IMR-90 (cell line): ENCODE measurements at regions not wholly inside any gene's neighbourhood (a gene's known extent, or its start where the extent isn't known, plus 50 kb on each side); places are given as distances from the start of the nearest gene placed in this dataset.

Experiments used
- ATAC-seq: fragments of 200-7000 bp; cut with Tn5 transposase; 2 replicates; pipeline ENCODE4 v1.9.1; 2020; ENCODE audit warnings: low read depth, mild to moderate bottlenecking, moderate library complexity
- BruUV-seq: library from RNA; stranded (reverse); fragments of 400-500 nt; replicated peaks from 2 replicates; lab custom pipeline; 2021; lab: Mats Ljungman, UMichigan
- CTCF ChIA-PET: fragments of 300-600 bp; formaldehyde crosslinking; extraction: SDS; loops from one replicate; lab custom pipeline; 2021; ENCODE audit warnings: antibody characterized with exemption; lab: Yijun Ruan, JAX
- POLR2A ChIA-PET: fragments of 300-600 bp; sonication (Branson Sonifier 250); formaldehyde crosslinking; loops from one replicate; lab custom pipeline; 2022; ENCODE audit warnings: antibody characterized with exemption; ENCODE audit not compliant: unreplicated experiment; lab: Charles Lee
- DNase-seq: peaks from one replicate; pipeline ENCODE4 v3.0.0; 2013
- H2AFZ ChIP-seq: replicated peaks from 2 replicates; pipeline ENCODE3; 2013; ENCODE audit warnings: low read length, mild to moderate bottlenecking; ENCODE audit not compliant: poor library complexity
- H2AK5ac ChIP-seq: 2 replicates; pipeline ENCODE4 v1.6.1; 2013; ENCODE audit warnings: low read depth, low read length, inconsistent platforms
- H2AK9ac ChIP-seq: replicated peaks from 2 replicates; pipeline ENCODE3; 2013; ENCODE audit warnings: mild to moderate bottlenecking, low read depth, low read length, moderate library complexity; ENCODE audit not compliant: poor library complexity
- H2BK120ac ChIP-seq: 2 replicates; pipeline ENCODE4 v1.6.1; 2013; ENCODE audit warnings: low read depth, low read length, inconsistent platforms
- H2BK15ac ChIP-seq: 3 replicates; pipeline ENCODE4 v1.6.1; 2013; ENCODE audit warnings: low read depth, low read length, inconsistent platforms
- H2BK20ac ChIP-seq: 2 replicates; pipeline ENCODE4 v1.6.1; 2013; ENCODE audit warnings: low read depth, mild to moderate bottlenecking, inconsistent platforms, low read length, moderate library complexity
- H2BK5ac ChIP-seq: 2 replicates; pipeline ENCODE4 v1.6.1; 2013; ENCODE audit warnings: mild to moderate bottlenecking, low read depth, low read length, inconsistent platforms; ENCODE audit not compliant: poor library complexity, severe bottlenecking
- H3K14ac ChIP-seq: replicated peaks from 2 replicates; pipeline ENCODE4 v1.6.1; 2013; ENCODE audit warnings: low read depth, low read length, inconsistent platforms
- H3K18ac ChIP-seq: 2 replicates; pipeline ENCODE4 v1.6.1; 2013; ENCODE audit warnings: low read depth, low read length, control low read depth
- H3K23ac ChIP-seq: 2 replicates; pipeline ENCODE4 v1.6.1; 2013; ENCODE audit warnings: low read depth, low read length, inconsistent platforms
- H3K27ac ChIP-seq: 2 replicates; pipeline ENCODE4 v1.5.1; 2013; ENCODE audit warnings: mild to moderate bottlenecking, control low read depth, low read length; ENCODE audit not compliant: insufficient read depth
- H3K27me3 ChIP-seq: 2 replicates; pipeline ENCODE4 v1.6.1; 2013; ENCODE audit warnings: low read length; ENCODE audit not compliant: control insufficient read depth, insufficient read depth
- H3K36me3 ChIP-seq: 2 replicates; pipeline ENCODE4 v1.6.1; 2013; ENCODE audit warnings: low read length, mixed read lengths; ENCODE audit not compliant: control insufficient read depth, insufficient read depth
- H3K4ac ChIP-seq: 2 replicates; pipeline ENCODE4 v1.6.1; 2013; ENCODE audit warnings: low read depth, low read length, inconsistent platforms
- H3K4me1 ChIP-seq: 2 replicates; pipeline ENCODE4 v1.6.1; 2013; ENCODE audit warnings: low read length, mixed read lengths; ENCODE audit not compliant: control insufficient read depth, insufficient read depth
- H3K4me2 ChIP-seq: 2 replicates; pipeline ENCODE4 v1.6.1; 2013; ENCODE audit warnings: low read depth, mild to moderate bottlenecking, control low read depth, low read length, moderate library complexity
- H3K4me3 ChIP-seq: 2 replicates; pipeline ENCODE4 v1.5.1; 2013; ENCODE audit warnings: low read depth, mild to moderate bottlenecking, control low read depth, low read length, moderate library complexity; ENCODE audit not compliant: insufficient read depth
- H3K56ac ChIP-seq: 2 replicates; pipeline ENCODE4 v1.6.1; 2013; ENCODE audit warnings: low read length, inconsistent platforms; ENCODE audit not compliant: insufficient read depth; ENCODE audit errors: extremely low read depth
- H3K79me1 ChIP-seq, 2 experiments: 2 replicates each; pipeline ENCODE4 v1.6.1; 2013; ENCODE audit warnings: low read length in 2 of 2, inconsistent platforms in 1 of 2, low read depth in 1 of 2
- H3K9ac ChIP-seq: 2 replicates; pipeline ENCODE4 v1.6.1; 2013; ENCODE audit warnings: low read depth, low read length, control low read depth
- H3K9me1 ChIP-seq: 2 replicates; pipeline ENCODE4 v1.6.1; 2013; ENCODE audit warnings: low read length, inconsistent platforms; ENCODE audit not compliant: insufficient read depth
- H3K9me3 ChIP-seq: 2 replicates; pipeline ENCODE4 v1.6.1; 2013; ENCODE audit warnings: low read length; ENCODE audit not compliant: control insufficient read depth, insufficient read depth
- H4K20me1 ChIP-seq: 2 replicates; pipeline ENCODE4 v1.6.1; 2013; ENCODE audit warnings: low read length, inconsistent platforms; ENCODE audit not compliant: insufficient read depth
- H4K5ac ChIP-seq: 2 replicates; pipeline ENCODE4 v1.6.1; 2013; ENCODE audit warnings: mild to moderate bottlenecking, low read depth, low read length, control low read depth
- H4K8ac ChIP-seq, 2 experiments: 2 replicates each; pipeline ENCODE4 v1.6.1; 2013; ENCODE audit warnings: low read depth in 2 of 2, low read length in 2 of 2, control low read depth in 1 of 2, inconsistent platforms in 1 of 2
- H4K91ac ChIP-seq: 2 replicates; pipeline ENCODE4 v1.6.1; 2013; ENCODE audit warnings: low read depth, low read length, inconsistent platforms; ENCODE audit not compliant: insufficient read depth
- BHLHE40 ChIP-seq: fragments of 150-350 bp; IDR thresholded peaks from 2 replicates; pipeline ENCODE4 v1.6.1; 2016; ENCODE audit warnings: mild to moderate bottlenecking, low read depth, low read length
- CEBPB ChIP-seq: IDR thresholded peaks from 2 replicates; pipeline ENCODE4 v1.6.1; 2012; ENCODE audit warnings: low read depth, low read length, improper control_type of control experiment
- CHD1 ChIP-seq: IDR thresholded peaks from 2 replicates; pipeline ENCODE4 v1.6.1; 2012; ENCODE audit warnings: low read depth, low read length, improper control_type of control experiment
- CTCF ChIP-seq: conservative IDR thresholded peaks from 2 replicates; pipeline ENCODE4 v1.5.1; 2012; ENCODE audit warnings: mild to moderate bottlenecking, low read depth, low read length, improper control_type of control experiment
- ELK1 ChIP-seq: fragments of 150-350 bp; IDR thresholded peaks from 2 replicates; pipeline ENCODE4 v1.6.1; 2016; ENCODE audit warnings: low read depth, mild to moderate bottlenecking, low read length, moderate library complexity, borderline replicate concordance
- FOS ChIP-seq: fragments of 150-350 bp; IDR thresholded peaks from 2 replicates; pipeline ENCODE4 v1.6.1; 2016; ENCODE audit warnings: low read depth, low read length
- MAFK ChIP-seq: IDR thresholded peaks from 2 replicates; pipeline ENCODE4 v1.6.1; 2012; ENCODE audit warnings: low read depth, low read length, improper control_type of control experiment
- MAZ ChIP-seq: IDR thresholded peaks from 2 replicates; pipeline ENCODE4 v1.6.1; 2012; ENCODE audit warnings: low read depth, mild to moderate bottlenecking, low read length, improper control_type of control experiment, moderate library complexity, borderline replicate concordance
- MXI1 ChIP-seq: IDR thresholded peaks from 2 replicates; pipeline ENCODE4 v1.6.1; 2012; ENCODE audit warnings: low read depth, mild to moderate bottlenecking, low read length, moderate library complexity, borderline replicate concordance
- NFE2L2 ChIP-seq: fragments of 150-350 bp; IDR thresholded peaks from 2 replicates; pipeline ENCODE4 v1.6.1; 2016; ENCODE audit warnings: low read depth, mild to moderate bottlenecking, low read length
- POLR2A ChIP-seq: IDR thresholded peaks from 2 replicates; pipeline ENCODE4 v1.6.1; 2012; ENCODE audit warnings: mild to moderate bottlenecking, low read depth, low read length
- RAD21 ChIP-seq: IDR thresholded peaks from 2 replicates; pipeline ENCODE4 v1.6.1; 2012; ENCODE audit warnings: low read length, improper control_type of control experiment
- RCOR1 ChIP-seq: IDR thresholded peaks from 2 replicates; pipeline ENCODE4 v1.6.1; 2012; ENCODE audit warnings: mild to moderate bottlenecking, low read length, improper control_type of control experiment; ENCODE audit not compliant: insufficient replicate concordance
- RFX5 ChIP-seq: IDR thresholded peaks from 2 replicates; pipeline ENCODE4 v1.8.0; 2012; ENCODE audit warnings: low read depth, mild to moderate bottlenecking, low read length, moderate library complexity
- SMC3 ChIP-seq: fragments of 150-350 bp; IDR thresholded peaks from 2 replicates; pipeline ENCODE4 v1.6.1; 2016; ENCODE audit warnings: low read depth, mild to moderate bottlenecking, antibody characterized with exemption, low read length, moderate library complexity
- USF2 ChIP-seq: fragments of 150-350 bp; IDR thresholded peaks from 2 replicates; pipeline ENCODE4 v1.6.1; 2017; ENCODE audit warnings: mild to moderate bottlenecking, antibody characterized with exemption, low read length, low read depth
- WGBS, 2 experiments: methylation state at CpG; one replicate each; pipeline versions ENCODE4 v1.1.5 to v1.1.7; 2013; ENCODE audit warnings: missing lambda C conversion rate in 2 of 2; ENCODE audit not compliant: insufficient read length in 1 of 2; ENCODE audit errors: extremely low coverage in 2 of 2; 5-methylcytosine and 5-hydroxymethylcytosine counted together
- dilution Hi-C: fragments of 300-500 bp; cut with HindIII; formaldehyde crosslinking; loops from one replicate; pipeline ENCODE4 v1.14.3; 2018; ENCODE audit warnings: low sequenced_read_pairs; ENCODE audit not compliant: unreplicated experiment
- in situ Hi-C: fragments of 300-500 bp; cut with MboI; formaldehyde crosslinking; loops from 3 replicates; pipeline ENCODE4 v1.14.3; 2019; ENCODE audit warnings: low sequenced_read_pairs, inconsistent platforms, mixed read lengths
- intact Hi-C: fragments of 100-400 bp; cut with micrococcal nuclease; formaldehyde crosslinking; loops from 2 replicates; pipeline ENCODE4 v1.10.0; 2022

- H4K5ac ChIP-seq = no peak overlapping the region
- no peak overlapping the region for H2BK120ac ChIP-seq
- no peak overlapping the region for H3K27ac ChIP-seq
- ATAC-seq (no peak), DNase-seq (no peak)
- H2AFZ ChIP-seq = no peak overlapping the region
- no peaks in the 10 kb centered on the region for H3K9me1 ChIP-seq
- intact Hi-C loops (no loop called here), in situ Hi-C loops (no loop called here), dilution Hi-C loops (no loop called here)
- no peak overlapping the region for H4K91ac ChIP-seq
- no peak overlapping the region for H2AK9ac ChIP-seq
- TF ChIP-seq CTCF = no peak
- TF ChIP-seq MXI1 = no peak
- no peak for TF ChIP-seq SMC3
- TF ChIP-seq CEBPB = no peak
- no peak for TF ChIP-seq USF2
- no peak for TF ChIP-seq RCOR1
- TF ChIP-seq CHD1 = no peak
- no peak for TF ChIP-seq ELK1
- TF ChIP-seq BHLHE40 = no peak
- no peak for TF ChIP-seq RFX5
- no peak for TF ChIP-seq MAFK
- no peak for TF ChIP-seq RAD21
- TF ChIP-seq FOS = no peak
- TF ChIP-seq POLR2A = no peak
- no peak for TF ChIP-seq MAZ
- no peak for TF ChIP-seq NFE2L2
- no peaks in the 10 kb centered on the region for H3K27me3 ChIP-seq
- H4K8ac ChIP-seq = no peak overlapping the region
- H3K4ac ChIP-seq = no peak overlapping the region
- ChIA-PET POLR2A (no interaction called here), CTCF (no interaction called here)
- H2BK5ac ChIP-seq = no peak overlapping the region
- BruUV-seq = no TSS peak
- H3K4me3 ChIP-seq = no peak overlapping the region
- no peaks in the 10 kb centered on the region for H3K36me3 ChIP-seq
- H2BK20ac ChIP-seq = no peak overlapping the region
- no peak overlapping the region for H3K4me2 ChIP-seq
- H3K9me3 ChIP-seq = no peaks in the 10 kb centered on the region
- no peak overlapping the region for H2BK15ac ChIP-seq
- H4K20me1 ChIP-seq = no peaks in the 10 kb centered on the region
- H3K9ac ChIP-seq = no peak overlapping the region
- H2AK5ac ChIP-seq = no peak overlapping the region
- no peak overlapping the region for H3K56ac ChIP-seq
- no peak overlapping the region for H3K23ac ChIP-seq
- no peak overlapping the region for H3K14ac ChIP-seq
- no peaks in the 10 kb centered on the region for H3K79me1 ChIP-seq
- H3K4me1 ChIP-seq = no peaks in the 10 kb centered on the region
- WGBS, 2 experiments = no CpG with 5 or more reads among the region's 1 CpG
- no peak overlapping the region for H3K18ac ChIP-seq
Measured at GRCh38 chr3:81435050-81435449, 326.4 kb downstream of the GBE1 start.
